Neural cell (in vitro differentiated cells): ENCODE measurements at regions not wholly inside any gene's neighbourhood (a gene's known extent, or its start where the extent isn't known, plus 50 kb on each side); places are given as distances from the start of the nearest gene placed in this dataset.

Experiments used
- H2AFZ ChIP-seq: fragments of 200-600, 300-800 bp; sonication (generic), shearing (Covaris generic); 2 replicates; pipeline ENCODE4 v1.6.0; 2014; ENCODE audit warnings: low read depth, mild to moderate bottlenecking, antibody characterized with exemption, low read length, moderate library complexity
- H3F3A ChIP-seq: fragments of 200-600 bp; shearing (Covaris generic); 2 replicates; pipeline ENCODE4 v1.6.1; 2016; ENCODE audit warnings: mild to moderate bottlenecking, moderate library complexity, mixed read lengths, antibody characterized with exemption, low read length; ENCODE audit not compliant: insufficient read depth, poor library complexity, severe bottlenecking
- H3K27ac ChIP-seq: fragments of 200-600, 300-800 bp; sonication (generic), shearing (Covaris generic); 2 replicates; pipeline ENCODE4 v1.5.1; 2014; ENCODE audit warnings: mild to moderate bottlenecking, low read length, moderate library complexity
- H3K27me3 ChIP-seq: fragments of 300-800, 200-600 bp; sonication (generic), shearing (Covaris generic); 2 replicates; pipeline ENCODE4 v1.6.0; 2014; ENCODE audit warnings: mild to moderate bottlenecking, low read depth, low read length, moderate library complexity; ENCODE audit not compliant: insufficient read depth
- H3K36me3 ChIP-seq: fragments of 300-800, 200-600 bp; sonication (generic), shearing (Covaris generic); 2 replicates; pipeline ENCODE4 v1.5.1; 2014; ENCODE audit warnings: mild to moderate bottlenecking, antibody characterized with exemption, low read length, moderate library complexity; ENCODE audit not compliant: insufficient read depth
- H3K4me2 ChIP-seq: fragments of 300-800, 200-600 bp; sonication (generic), shearing (Covaris generic); 2 replicates; pipeline ENCODE4 v1.6.0; 2014; ENCODE audit warnings: mild to moderate bottlenecking, low read length
- H3K4me3 ChIP-seq: fragments of 300-800, 200-600 bp; sonication (generic), shearing (Covaris generic); 2 replicates; pipeline ENCODE4 v1.5.1; 2014; ENCODE audit warnings: mild to moderate bottlenecking, low read length, moderate library complexity
- H3K79me2 ChIP-seq: fragments of 200-600 bp; shearing (Covaris generic); replicated peaks from 2 replicates; pipeline ENCODE4 v1.6.0; 2014; ENCODE audit warnings: mild to moderate bottlenecking, low read length, moderate library complexity; ENCODE audit not compliant: insufficient read depth
- H3K9ac ChIP-seq: fragments of 300-800, 200-600 bp; sonication (generic), shearing (Covaris generic); 2 replicates; pipeline ENCODE4 v1.6.1; 2016; ENCODE audit warnings: mild to moderate bottlenecking, low read length, mixed read lengths
- H3K9me2 ChIP-seq: fragments of 200-600 bp; shearing (Covaris generic); 2 replicates; pipeline ENCODE4 v1.6.1; 2016; ENCODE audit warnings: mild to moderate bottlenecking, low read length, mixed read lengths; ENCODE audit not compliant: insufficient read depth
- H3K9me3 ChIP-seq: fragments of 200-600, 300-800 bp; sonication (generic), shearing (Covaris generic); 2 replicates; pipeline ENCODE4 v1.6.1; 2016; ENCODE audit warnings: mild to moderate bottlenecking, mixed run types, low read length, moderate library complexity, mixed read lengths
- H4K20me1 ChIP-seq: fragments of 200-600 bp; shearing (Covaris generic); 2 replicates; pipeline ENCODE4 v1.6.1; 2016; ENCODE audit warnings: mild to moderate bottlenecking, mixed run types; ENCODE audit not compliant: insufficient read depth
- EP300 ChIP-seq: fragments of 450-650 bp; conservative IDR thresholded peaks from 2 replicates; pipeline ENCODE4 v1.6.1; 2014; ENCODE audit warnings: antibody characterized with exemption, mild to moderate bottlenecking, moderate library complexity; ENCODE audit not compliant: poor library complexity, severe bottlenecking
- EZH2 ChIP-seq: fragments of 200-600, 300-800 bp; shearing (Covaris generic), sonication (generic); IDR thresholded peaks from 2 replicates; pipeline ENCODE4 v1.6.1; 2014; ENCODE audit warnings: antibody characterized with exemption, low read length, borderline replicate concordance, mild to moderate bottlenecking; ENCODE audit not compliant: insufficient read depth, poor library complexity, severe bottlenecking
- MXI1 ChIP-seq: fragments of 450-650 bp; conservative IDR thresholded peaks from 2 replicates; pipeline ENCODE4 v1.6.1; 2014; ENCODE audit warnings: antibody characterized with exemption, mild to moderate bottlenecking; ENCODE audit not compliant: poor library complexity, severe bottlenecking
- POLR2AphosphoS5 ChIP-seq: IDR thresholded peaks from 2 replicates; pipeline ENCODE4 v1.6.1; 2012
- RAD21 ChIP-seq: fragments of 450-650 bp; conservative IDR thresholded peaks from 2 replicates; pipeline ENCODE4 v1.6.1; 2014; ENCODE audit warnings: antibody characterized with exemption, mild to moderate bottlenecking, moderate library complexity
- SMC3 ChIP-seq: fragments of 450-650 bp; conservative IDR thresholded peaks from 2 replicates; pipeline ENCODE4 v1.6.1; 2014; ENCODE audit warnings: antibody characterized with exemption, mild to moderate bottlenecking, moderate library complexity; ENCODE audit not compliant: poor library complexity
- TAF1 ChIP-seq: IDR thresholded peaks from 2 replicates; pipeline ENCODE4 v1.6.1; 2012; ENCODE audit warnings: low read depth
- TF ChIP-seq, protein P1 (sequence below): IDR thresholded peaks from 2 replicates; pipeline ENCODE4 v1.6.1; 2012; ENCODE audit warnings: borderline replicate concordance
- TF ChIP-seq, protein P2 (sequence below): fragments of 450-650 bp; IDR thresholded peaks from 2 replicates; pipeline ENCODE4 v1.5.1; 2014; ENCODE audit warnings: antibody characterized with exemption, mild to moderate bottlenecking, moderate library complexity; ENCODE audit not compliant: poor library complexity, severe bottlenecking

GRCh38 chr5:104126980-104127379 lies 564.4 kb upstream of the NUDT12 start:
- no peaks in the 10 kb centered on the region for H3K27me3 ChIP-seq
- no peaks in the 10 kb centered on the region for H3K79me2 ChIP-seq
- no peak overlapping the region for H3K9ac ChIP-seq

GRCh38 chr5:104119529-104119928 lies 556.9 kb upstream of the NUDT12 start:
- TF ChIP-seq SMC3 (no peak), RAD21 (no peak), TAF1 (no peak), EP300 (no peak), MXI1 (no peak), POLR2AphosphoS5 (no peak), EZH2 (no peak)
- TF ChIP-seq, protein P1, sequence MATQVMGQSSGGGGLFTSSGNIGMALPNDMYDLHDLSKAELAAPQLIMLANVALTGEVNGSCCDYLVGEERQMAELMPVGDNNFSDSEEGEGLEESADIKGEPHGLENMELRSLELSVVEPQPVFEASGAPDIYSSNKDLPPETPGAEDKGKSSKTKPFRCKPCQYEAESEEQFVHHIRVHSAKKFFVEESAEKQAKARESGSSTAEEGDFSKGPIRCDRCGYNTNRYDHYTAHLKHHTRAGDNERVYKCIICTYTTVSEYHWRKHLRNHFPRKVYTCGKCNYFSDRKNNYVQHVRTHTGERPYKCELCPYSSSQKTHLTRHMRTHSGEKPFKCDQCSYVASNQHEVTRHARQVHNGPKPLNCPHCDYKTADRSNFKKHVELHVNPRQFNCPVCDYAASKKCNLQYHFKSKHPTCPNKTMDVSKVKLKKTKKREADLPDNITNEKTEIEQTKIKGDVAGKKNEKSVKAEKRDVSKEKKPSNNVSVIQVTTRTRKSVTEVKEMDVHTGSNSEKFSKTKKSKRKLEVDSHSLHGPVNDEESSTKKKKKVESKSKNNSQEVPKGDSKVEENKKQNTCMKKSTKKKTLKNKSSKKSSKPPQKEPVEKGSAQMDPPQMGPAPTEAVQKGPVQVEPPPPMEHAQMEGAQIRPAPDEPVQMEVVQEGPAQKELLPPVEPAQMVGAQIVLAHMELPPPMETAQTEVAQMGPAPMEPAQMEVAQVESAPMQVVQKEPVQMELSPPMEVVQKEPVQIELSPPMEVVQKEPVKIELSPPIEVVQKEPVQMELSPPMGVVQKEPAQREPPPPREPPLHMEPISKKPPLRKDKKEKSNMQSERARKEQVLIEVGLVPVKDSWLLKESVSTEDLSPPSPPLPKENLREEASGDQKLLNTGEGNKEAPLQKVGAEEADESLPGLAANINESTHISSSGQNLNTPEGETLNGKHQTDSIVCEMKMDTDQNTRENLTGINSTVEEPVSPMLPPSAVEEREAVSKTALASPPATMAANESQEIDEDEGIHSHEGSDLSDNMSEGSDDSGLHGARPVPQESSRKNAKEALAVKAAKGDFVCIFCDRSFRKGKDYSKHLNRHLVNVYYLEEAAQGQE, result no peak
- TF ChIP-seq, protein P2, sequence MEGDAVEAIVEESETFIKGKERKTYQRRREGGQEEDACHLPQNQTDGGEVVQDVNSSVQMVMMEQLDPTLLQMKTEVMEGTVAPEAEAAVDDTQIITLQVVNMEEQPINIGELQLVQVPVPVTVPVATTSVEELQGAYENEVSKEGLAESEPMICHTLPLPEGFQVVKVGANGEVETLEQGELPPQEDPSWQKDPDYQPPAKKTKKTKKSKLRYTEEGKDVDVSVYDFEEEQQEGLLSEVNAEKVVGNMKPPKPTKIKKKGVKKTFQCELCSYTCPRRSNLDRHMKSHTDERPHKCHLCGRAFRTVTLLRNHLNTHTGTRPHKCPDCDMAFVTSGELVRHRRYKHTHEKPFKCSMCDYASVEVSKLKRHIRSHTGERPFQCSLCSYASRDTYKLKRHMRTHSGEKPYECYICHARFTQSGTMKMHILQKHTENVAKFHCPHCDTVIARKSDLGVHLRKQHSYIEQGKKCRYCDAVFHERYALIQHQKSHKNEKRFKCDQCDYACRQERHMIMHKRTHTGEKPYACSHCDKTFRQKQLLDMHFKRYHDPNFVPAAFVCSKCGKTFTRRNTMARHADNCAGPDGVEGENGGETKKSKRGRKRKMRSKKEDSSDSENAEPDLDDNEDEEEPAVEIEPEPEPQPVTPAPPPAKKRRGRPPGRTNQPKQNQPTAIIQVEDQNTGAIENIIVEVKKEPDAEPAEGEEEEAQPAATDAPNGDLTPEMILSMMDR, result no peak
- no peak overlapping the region for H3K4me2 ChIP-seq
- H4K20me1 ChIP-seq, result no peaks in the 10 kb centered on the region
- no peaks in the 10 kb centered on the region for H3K27me3 ChIP-seq
- no peak overlapping the region for H3K27ac ChIP-seq
- H3K9me2 ChIP-seq, result no peaks in the 10 kb centered on the region
- H3F3A ChIP-seq, result no peaks in the 10 kb centered on the region
- no peak overlapping the region for H3K4me3 ChIP-seq
- no peaks in the 10 kb centered on the region for H3K36me3 ChIP-seq
- no peaks in the 10 kb centered on the region for H3K79me2 ChIP-seq
- no peaks in the 10 kb centered on the region for H3K9me3 ChIP-seq
- H2AFZ ChIP-seq, result no peak overlapping the region
- no peak overlapping the region for H3K9ac ChIP-seq

More at GRCh38 chr5:104126980-104127379, 564.4 kb upstream of the NUDT12 start:
- TF ChIP-seq TAF1, result no peak
- TF ChIP-seq POLR2AphosphoS5, result peak; percentile 51
- TF ChIP-seq SMC3, result no peak
- TF ChIP-seq, protein P1, result peak; percentile 31
- TF ChIP-seq, protein P2, result no peak
- no peak for TF ChIP-seq RAD21
- TF ChIP-seq EP300, result no peak
- no peak for TF ChIP-seq MXI1
- Histone ChIP-seq H3K36me3 (no peaks in the 10 kb centered on the region), H3K4me3 (no peak overlapping the region), H3F3A (no peaks in the 10 kb centered on the region), H3K27ac (no peak overlapping the region), H2AFZ (no peak overlapping the region), H3K9me3 (no peaks in the 10 kb centered on the region), H3K9me2 (no peaks in the 10 kb centered on the region), H4K20me1 (no peaks in the 10 kb centered on the region), H3K4me2 (no peak overlapping the region)
